Activated T-cell treated with anti-CD3 and anti-CD28 coated beads for 48 hours (primary cell): ENCODE measurements at regions not wholly inside any gene's neighbourhood (a gene's known extent, or its start where the extent isn't known, plus 50 kb on each side); places are given as distances from the start of the nearest gene placed in this dataset.
"Not testable (repeated sequence)": the region's sequence is repeated elsewhere in the genome, so short reads cannot be mapped to it uniquely, and the experiment has no call there.

Experiments used
- DNase-seq: peaks from one replicate; pipeline ENCODE4 v3.0.0-alpha.2; 2020; ENCODE audit warnings: low read depth

- no peak for DNase-seq
Observed at GRCh38 chr10:25713894-25714240, 220.2 kb upstream of the MYO3A start.

GRCh38 chr10:25724241-25724640 lies 209.8 kb upstream of the MYO3A start:
- DNase-seq: no peak

GRCh38 chr10:25725917-25726716 lies 207.9 kb upstream of the MYO3A start:
- DNase-seq: no peak

GRCh38 chr10:25738776-25739175 lies 195.3 kb upstream of the MYO3A start:
- no peak for DNase-seq

- no peak for DNase-seq
Observed at GRCh38 chr10:25743832-25744231, 190.2 kb upstream of the MYO3A start.

GRCh38 chr10:25744574-25744973 lies 189.5 kb upstream of the MYO3A start:
- DNase-seq: no peak

GRCh38 chr10:25745976-25746375 lies 188.1 kb upstream of the MYO3A start:
- no peak for DNase-seq

GRCh38 chr10:25747084-25747483 lies 186.9 kb upstream of the MYO3A start:
- no peak for DNase-seq

- DNase-seq: no peak
Observed at GRCh38 chr10:25748509-25748908, 185.5 kb upstream of the MYO3A start.

GRCh38 chr10:25753776-25754175 lies 180.3 kb upstream of the MYO3A start:
- DNase-seq: no peak

- DNase-seq: not testable (repeated sequence)
Observed at GRCh38 chr10:25755874-25756273, 178.2 kb upstream of the MYO3A start.

- no peak for DNase-seq
Observed at GRCh38 chr10:25756784-25757183, 177.2 kb upstream of the MYO3A start.

GRCh38 chr10:25758041-25758457 lies 176.0 kb upstream of the MYO3A start:
- DNase-seq: no peak

GRCh38 chr10:25758511-25758910 lies 175.5 kb upstream of the MYO3A start:
- no peak for DNase-seq

- DNase-seq: no peak
Observed at GRCh38 chr10:25761937-25762336, 172.1 kb upstream of the MYO3A start.

- no peak for DNase-seq
Observed at GRCh38 chr10:25766213-25766612, 167.8 kb upstream of the MYO3A start.

GRCh38 chr10:25766687-25767221 lies 167.3 kb upstream of the MYO3A start:
- no peak for DNase-seq

- DNase-seq: no peak
Observed at GRCh38 chr10:25768167-25768566, 165.9 kb upstream of the MYO3A start.

GRCh38 chr10:25778646-25779045 lies 155.4 kb upstream of the MYO3A start:
- DNase-seq: no peak

GRCh38 chr10:25786161-25786560 lies 147.9 kb upstream of the MYO3A start:
- DNase-seq: no peak

- no peak for DNase-seq
Observed at GRCh38 chr10:25786899-25787298, 147.1 kb upstream of the MYO3A start.

GRCh38 chr10:25797888-25798429 lies 136.1 kb upstream of the MYO3A start:
- DNase-seq: no peak

- no peak for DNase-seq
Observed at GRCh38 chr10:25804505-25804904, 129.5 kb upstream of the MYO3A start.

- DNase-seq: no peak
Observed at GRCh38 chr10:25805986-25806385, 128.0 kb upstream of the MYO3A start.
